ENCODE measurements at regions not wholly inside any gene's neighbourhood (a gene's known extent, or its start where the extent isn't known, plus 50 kb on each side); places are given as distances from the start of the nearest gene placed in this dataset.

DNA sequence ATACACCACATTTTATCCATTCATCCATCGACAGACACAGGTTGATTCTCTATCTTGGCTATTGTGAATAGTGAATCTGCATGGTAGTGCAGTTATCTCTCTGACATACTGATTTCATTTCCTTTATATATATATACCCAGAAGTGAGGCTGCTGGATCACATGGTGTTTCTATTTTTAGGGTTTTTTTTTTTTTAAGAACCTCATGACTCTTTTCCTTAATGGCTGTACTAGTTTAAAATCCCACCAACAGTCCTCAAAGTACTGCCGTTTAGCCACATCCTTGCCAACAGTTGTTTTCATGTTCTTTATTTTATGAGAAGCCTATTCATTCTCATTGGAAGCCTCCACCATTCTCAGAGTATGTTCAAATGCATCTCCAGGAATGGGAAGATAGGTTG is 258.7 kb upstream of the SNX7 start:
- no peak for DNase-seq (ENCODE audit: low spot score)
- ChIA-PET CTCF (no interaction called here), POLR2A (ENCODE audit: low non-redundant PET) (no interaction called here)
- Histone ChIP-seq H3K4me1 (ENCODE audit: insufficient read depth, low read length, poor library complexity, severe bottlenecking) (peaks cover 60% of the 10 kb centered on the region), H3K9me3 (ENCODE audit: low read depth, low read length, poor library complexity, severe bottlenecking) (no peaks in the 10 kb centered on the region), H3K4me3 (ENCODE audit: low read depth, low read length, poor library complexity, severe bottlenecking) (no peak overlapping the region), H3K27ac (ENCODE audit: low read depth, low read length, poor library complexity, severe bottlenecking) (no peak overlapping the region), H3K36me3 (ENCODE audit: insufficient read depth, low read length, poor library complexity, severe bottlenecking) (no peaks in the 10 kb centered on the region), H3K27me3 (replicated peaks; ENCODE audit: insufficient read depth, low read depth, low read length, poor library complexity) (no peaks in the 10 kb centered on the region)
- TF ChIP-seq, protein P1, sequence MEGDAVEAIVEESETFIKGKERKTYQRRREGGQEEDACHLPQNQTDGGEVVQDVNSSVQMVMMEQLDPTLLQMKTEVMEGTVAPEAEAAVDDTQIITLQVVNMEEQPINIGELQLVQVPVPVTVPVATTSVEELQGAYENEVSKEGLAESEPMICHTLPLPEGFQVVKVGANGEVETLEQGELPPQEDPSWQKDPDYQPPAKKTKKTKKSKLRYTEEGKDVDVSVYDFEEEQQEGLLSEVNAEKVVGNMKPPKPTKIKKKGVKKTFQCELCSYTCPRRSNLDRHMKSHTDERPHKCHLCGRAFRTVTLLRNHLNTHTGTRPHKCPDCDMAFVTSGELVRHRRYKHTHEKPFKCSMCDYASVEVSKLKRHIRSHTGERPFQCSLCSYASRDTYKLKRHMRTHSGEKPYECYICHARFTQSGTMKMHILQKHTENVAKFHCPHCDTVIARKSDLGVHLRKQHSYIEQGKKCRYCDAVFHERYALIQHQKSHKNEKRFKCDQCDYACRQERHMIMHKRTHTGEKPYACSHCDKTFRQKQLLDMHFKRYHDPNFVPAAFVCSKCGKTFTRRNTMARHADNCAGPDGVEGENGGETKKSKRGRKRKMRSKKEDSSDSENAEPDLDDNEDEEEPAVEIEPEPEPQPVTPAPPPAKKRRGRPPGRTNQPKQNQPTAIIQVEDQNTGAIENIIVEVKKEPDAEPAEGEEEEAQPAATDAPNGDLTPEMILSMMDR (conservative IDR thresholded peaks at IDR 0.05; ENCODE audit: low read depth, low read length) = no peak
- no peak for TF ChIP-seq EZH2 (IDR thresholded peaks at IDR 0.05; ENCODE audit: borderline replicate concordance, low read depth, low read length, poor library complexity, severe bottlenecking)
- no TSS peak for BruUV-seq (replicated peaks)
- intact Hi-C loops (cut with micrococcal nuclease; ENCODE audit: unreplicated experiment) = no loop called here

DNA sequence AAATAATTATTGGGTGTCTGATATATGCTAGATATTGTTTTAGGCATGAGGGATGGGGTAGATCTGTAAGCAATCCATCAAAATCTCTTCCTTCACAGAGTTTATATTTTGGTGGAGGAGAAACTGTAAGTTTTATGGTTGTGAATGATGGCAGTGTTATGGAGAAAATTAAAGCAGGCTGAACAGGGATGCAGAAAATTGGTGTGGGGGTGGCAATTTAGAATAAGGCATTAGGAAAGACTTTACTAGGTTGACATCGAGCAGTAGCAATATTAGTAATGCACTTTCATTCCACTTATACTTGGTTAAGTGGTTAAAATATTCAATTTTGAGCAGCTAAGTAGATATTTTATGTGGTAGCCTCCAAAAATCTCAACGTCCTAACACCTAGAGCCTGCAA is 261.1 kb upstream of the SNX7 start:
- Histone ChIP-seq H3K27ac (ENCODE audit: low read depth, low read length, poor library complexity, severe bottlenecking) (no peak overlapping the region), H3K9me3 (ENCODE audit: low read depth, low read length, poor library complexity, severe bottlenecking) (no peaks in the 10 kb centered on the region), H3K27me3 (replicated peaks; ENCODE audit: insufficient read depth, low read depth, low read length, poor library complexity) (no peaks in the 10 kb centered on the region), H3K4me3 (ENCODE audit: low read depth, low read length, poor library complexity, severe bottlenecking) (no peak overlapping the region), H3K36me3 (ENCODE audit: insufficient read depth, low read length, poor library complexity, severe bottlenecking) (no peaks in the 10 kb centered on the region), H3K4me1 (ENCODE audit: insufficient read depth, low read length, poor library complexity, severe bottlenecking) (peaks cover 38% of the 10 kb centered on the region)
- TF ChIP-seq, protein P1 (conservative IDR thresholded peaks at IDR 0.05; ENCODE audit: low read depth, low read length) = no peak
- no peak for TF ChIP-seq EZH2 (IDR thresholded peaks at IDR 0.05; ENCODE audit: borderline replicate concordance, low read depth, low read length, poor library complexity, severe bottlenecking)
- ChIA-PET CTCF (no interaction called here), POLR2A (ENCODE audit: low non-redundant PET) (no interaction called here)
- intact Hi-C loops (cut with micrococcal nuclease; ENCODE audit: unreplicated experiment) = no loop called here
- no peak for DNase-seq (ENCODE audit: low spot score)
- BruUV-seq (replicated peaks) = no TSS peak

DNA sequence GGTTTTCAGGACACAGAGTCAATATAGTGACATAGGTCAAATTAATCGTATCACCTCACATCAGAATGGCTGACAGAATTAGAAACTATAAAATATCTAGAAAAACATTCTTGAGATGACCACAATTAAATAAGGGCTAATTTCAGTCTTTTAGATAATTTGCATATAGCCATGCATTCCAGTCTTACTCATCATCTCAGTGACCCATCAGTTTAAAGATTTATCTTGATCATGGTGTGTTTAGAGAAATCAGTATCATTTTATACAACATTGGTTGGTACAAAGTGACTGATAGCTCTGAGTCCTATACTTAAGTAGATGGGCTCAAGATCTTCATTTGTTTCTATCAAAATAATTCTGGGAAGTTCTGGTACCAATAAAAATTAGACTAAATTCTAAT is 262.3 kb upstream of the SNX7 start:
- Histone ChIP-seq H3K9me3 (ENCODE audit: low read depth, low read length, poor library complexity, severe bottlenecking) (no peaks in the 10 kb centered on the region), H3K4me3 (ENCODE audit: low read depth, low read length, poor library complexity, severe bottlenecking) (no peak overlapping the region), H3K27me3 (replicated peaks; ENCODE audit: insufficient read depth, low read depth, low read length, poor library complexity) (no peaks in the 10 kb centered on the region), H3K36me3 (ENCODE audit: insufficient read depth, low read length, poor library complexity, severe bottlenecking) (no peaks in the 10 kb centered on the region), H3K27ac (ENCODE audit: low read depth, low read length, poor library complexity, severe bottlenecking) (no peak overlapping the region), H3K4me1 (ENCODE audit: insufficient read depth, low read length, poor library complexity, severe bottlenecking) (peaks cover 26% of the 10 kb centered on the region)
- intact Hi-C loops (cut with micrococcal nuclease; ENCODE audit: unreplicated experiment) = no loop called here
- BruUV-seq (replicated peaks) = no TSS peak
- no peak for TF ChIP-seq EZH2 (IDR thresholded peaks at IDR 0.05; ENCODE audit: borderline replicate concordance, low read depth, low read length, poor library complexity, severe bottlenecking)
- TF ChIP-seq, protein P1 (conservative IDR thresholded peaks at IDR 0.05; ENCODE audit: low read depth, low read length) = no peak
- no peak for DNase-seq (ENCODE audit: low spot score)
- POLR2A ChIA-PET (ENCODE audit: low non-redundant PET) = no interaction called here
- CTCF ChIA-PET = no interaction called here

Data from A673 (cell line).